ENCODE measurements at regions not wholly inside any gene's neighbourhood (a gene's known extent, or its start where the extent isn't known, plus 50 kb on each side); places are given as distances from the start of the nearest gene placed in this dataset.
"Not testable (repeated sequence)": the region's sequence is repeated elsewhere in the genome, so short reads cannot be mapped to it uniquely, and the experiment has no call there.

DNA sequence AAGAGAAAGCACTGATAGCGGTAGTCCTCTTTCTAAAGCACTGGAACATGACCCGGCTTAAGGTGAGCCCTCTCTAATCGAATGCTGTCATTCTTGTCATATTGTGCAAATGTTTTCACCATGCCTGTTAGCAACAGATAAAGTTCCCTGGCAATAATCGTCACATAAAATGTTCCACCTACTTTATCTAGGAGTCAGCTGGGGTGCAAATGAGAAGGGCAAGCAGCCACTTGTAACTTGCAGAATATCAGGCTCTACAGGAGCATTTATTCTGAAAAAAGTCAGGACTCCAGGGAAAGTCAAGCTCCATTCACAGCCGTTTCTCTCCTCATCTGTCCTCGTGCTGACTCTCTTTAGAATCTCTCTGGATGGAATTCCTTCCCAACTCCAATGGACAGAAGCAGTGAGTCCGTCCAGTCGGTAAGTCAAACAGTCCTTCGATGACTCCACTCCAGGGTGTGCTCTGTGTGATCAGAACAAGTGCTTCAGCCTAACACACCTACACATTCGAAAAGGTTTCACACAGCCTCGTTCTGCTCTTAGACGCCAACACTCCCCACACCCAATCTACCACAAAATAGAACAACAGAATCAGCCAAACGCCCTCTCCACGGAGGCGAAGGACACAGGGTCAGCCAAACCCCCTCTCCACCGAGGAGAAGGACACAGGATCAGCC, 101.7 kb upstream of the FRG1 start:
- no peaks in the 10 kb centered on the region for H3K27me3 ChIP-seq (ENCODE audit: control insufficient read depth, insufficient read depth, low read length)
- no peaks in the 10 kb centered on the region for H3K36me3 ChIP-seq (ENCODE audit: control insufficient read depth, insufficient read depth, low read length)
- 57% methylated on average over 14 of the region's 16 CpGs for WGBS (ENCODE audit: insufficient coverage)
- H3K4me3 ChIP-seq (ENCODE audit: low read length) = no peak overlapping the region
- no peak overlapping the region for H3K27ac ChIP-seq (ENCODE audit: low read length)
- H3K4me1 ChIP-seq (ENCODE audit: control insufficient read depth, insufficient read depth, low read length) = no peaks in the 10 kb centered on the region
- no peak for DNase-seq
- H3K9me3 ChIP-seq (replicated peaks; ENCODE audit: control insufficient read depth, low read depth, low read length) = peaks cover 3% of the 10 kb centered on the region

DNA sequence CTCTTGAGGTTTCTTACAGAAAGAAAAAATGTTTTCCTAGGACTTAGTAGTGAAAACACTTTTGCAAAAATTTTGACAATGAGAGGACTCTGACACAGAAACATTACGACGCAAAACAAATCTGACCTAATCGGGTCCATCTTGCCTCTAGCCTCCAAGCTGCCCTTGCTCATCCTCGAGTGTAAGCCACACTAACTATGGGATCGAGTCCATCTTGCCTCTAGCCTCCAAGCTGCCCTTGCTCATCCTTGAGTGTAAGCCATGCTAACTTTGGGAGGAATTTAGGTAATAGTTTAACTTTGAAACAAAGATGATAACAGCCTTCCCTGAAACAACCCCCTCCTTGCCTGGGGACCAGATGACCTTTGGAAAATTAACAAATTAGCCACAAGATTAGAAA, 100.3 kb upstream of the FRG1 start:
- H3K27ac ChIP-seq (ENCODE audit: low read length) = no peak overlapping the region
- no peak for DNase-seq
- H3K4me3 ChIP-seq (ENCODE audit: low read length) = no peak overlapping the region
- no peaks in the 10 kb centered on the region for H3K4me1 ChIP-seq (ENCODE audit: control insufficient read depth, insufficient read depth, low read length)
- peaks cover 3% of the 10 kb centered on the region for H3K9me3 ChIP-seq (replicated peaks; ENCODE audit: control insufficient read depth, low read depth, low read length)
- no peaks in the 10 kb centered on the region for H3K36me3 ChIP-seq (ENCODE audit: control insufficient read depth, insufficient read depth, low read length)
- H3K27me3 ChIP-seq (ENCODE audit: control insufficient read depth, insufficient read depth, low read length) = no peaks in the 10 kb centered on the region
- 83% methylated on average over 4 of the region's 5 CpGs for WGBS (ENCODE audit: insufficient coverage)

DNA sequence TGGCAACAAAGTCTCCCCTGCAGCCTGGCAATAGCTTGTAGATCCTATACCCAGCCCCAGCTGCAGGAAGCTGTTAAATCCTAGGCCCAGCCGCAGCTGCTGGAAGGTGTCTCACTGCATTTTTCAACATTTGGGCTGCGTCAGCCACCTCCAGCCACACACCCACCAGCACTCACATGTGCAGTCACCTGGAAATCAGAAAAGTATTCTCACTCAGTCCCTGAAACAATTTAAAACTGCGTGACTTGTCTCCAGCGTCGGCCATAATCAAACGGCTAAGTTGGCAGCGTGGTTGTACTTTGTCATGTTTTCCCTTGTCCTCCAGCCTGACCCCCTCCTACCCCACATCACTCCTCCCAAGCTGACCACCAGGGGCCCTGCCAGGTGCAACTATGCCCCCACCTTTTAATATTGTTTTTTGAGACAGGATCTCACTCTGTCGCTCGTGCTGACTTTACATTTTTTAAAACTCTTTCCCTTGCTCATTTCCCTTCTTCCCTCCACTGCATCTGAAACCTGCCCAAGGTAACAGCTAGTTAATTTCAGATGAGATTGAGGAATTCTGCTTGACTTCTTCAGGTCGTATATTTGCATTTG, 97.2 kb upstream of the FRG1 start:
- no peaks in the 10 kb centered on the region for H3K9me3 ChIP-seq (replicated peaks; ENCODE audit: control insufficient read depth, low read depth, low read length)
- no peaks in the 10 kb centered on the region for H3K4me1 ChIP-seq (ENCODE audit: control insufficient read depth, insufficient read depth, low read length)
- H3K27ac ChIP-seq (ENCODE audit: low read length) = no peak overlapping the region
- WGBS (ENCODE audit: insufficient coverage) = 53% methylated on average over 8 of the region's 10 CpGs
- no peaks in the 10 kb centered on the region for H3K27me3 ChIP-seq (ENCODE audit: control insufficient read depth, insufficient read depth, low read length)
- no peak overlapping the region for H3K4me3 ChIP-seq (ENCODE audit: low read length)
- no peak for DNase-seq
- no peaks in the 10 kb centered on the region for H3K36me3 ChIP-seq (ENCODE audit: control insufficient read depth, insufficient read depth, low read length)

DNA sequence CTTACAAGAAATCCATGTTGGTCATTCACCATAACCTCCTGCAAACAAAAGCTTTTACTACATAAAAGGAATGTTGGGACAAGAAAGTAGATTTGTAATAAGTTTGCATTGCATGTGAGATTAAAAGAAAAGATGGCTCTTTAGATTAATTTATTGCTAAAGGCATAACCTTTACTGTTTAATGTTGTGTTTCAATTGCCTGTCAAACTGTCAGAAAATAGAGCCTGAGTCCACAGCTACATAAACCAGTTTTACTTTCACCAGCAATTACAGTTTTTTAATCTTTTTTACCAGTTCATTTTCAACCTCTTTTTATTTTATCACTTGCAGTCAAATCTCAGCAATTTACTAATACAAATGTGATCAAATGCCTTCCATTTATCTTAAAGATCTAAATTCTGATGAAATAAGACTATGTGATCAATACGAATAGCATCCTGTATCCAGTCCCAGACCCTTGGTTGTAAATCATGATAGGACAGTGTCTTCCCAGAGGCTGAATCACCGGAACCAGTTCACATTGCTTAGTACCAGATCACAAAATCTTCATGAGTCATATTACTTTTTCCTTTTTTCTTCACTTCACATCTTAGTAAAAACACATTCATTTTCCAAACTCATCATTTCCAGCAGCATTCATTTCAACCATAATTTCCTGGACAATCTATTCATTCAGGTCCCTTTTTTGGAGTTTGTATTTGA, 95.4 kb upstream of the FRG1 start:
- no peaks in the 10 kb centered on the region for H3K36me3 ChIP-seq (ENCODE audit: control insufficient read depth, insufficient read depth, low read length)
- H3K27me3 ChIP-seq (ENCODE audit: control insufficient read depth, insufficient read depth, low read length) = no peaks in the 10 kb centered on the region
- H3K4me1 ChIP-seq (ENCODE audit: control insufficient read depth, insufficient read depth, low read length) = no peaks in the 10 kb centered on the region
- H3K4me3 ChIP-seq (ENCODE audit: low read length) = no peak overlapping the region
- H3K9me3 ChIP-seq (replicated peaks; ENCODE audit: control insufficient read depth, low read depth, low read length) = no peaks in the 10 kb centered on the region
- H3K27ac ChIP-seq (ENCODE audit: low read length) = no peak overlapping the region
- 76% methylated on average over 2 of the region's 2 CpGs for WGBS (ENCODE audit: insufficient coverage)
- no peak for DNase-seq

DNA sequence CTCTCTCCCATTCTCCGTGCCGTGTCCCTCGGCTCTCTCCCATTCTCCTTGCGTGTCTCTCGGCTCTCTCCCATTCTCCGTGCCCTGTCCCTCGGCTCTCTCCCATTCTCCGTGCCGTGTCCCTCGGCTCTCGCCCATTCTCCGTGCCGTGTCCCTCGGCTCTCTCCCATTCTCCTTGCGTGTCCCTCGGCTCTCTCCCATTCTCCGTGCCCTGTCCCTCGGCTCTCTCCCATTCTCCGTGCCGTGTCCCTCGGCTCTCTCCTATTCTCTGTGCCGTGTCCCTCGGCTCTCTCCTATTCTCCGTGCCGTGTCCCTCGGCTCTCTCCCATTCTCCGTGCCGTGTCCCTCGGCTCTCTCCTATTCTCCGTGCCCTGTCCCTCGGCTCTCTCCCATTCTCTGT, 94.6 kb upstream of the FRG1 start:
- H3K4me1 ChIP-seq (ENCODE audit: control insufficient read depth, insufficient read depth, low read length); H3K9me3 ChIP-seq (replicated peaks; ENCODE audit: control insufficient read depth, low read depth, low read length); DNase-seq; H3K4me3 ChIP-seq (ENCODE audit: low read length); H3K27ac ChIP-seq (ENCODE audit: low read length); H3K36me3 ChIP-seq (ENCODE audit: control insufficient read depth, insufficient read depth, low read length); H3K27me3 ChIP-seq (ENCODE audit: control insufficient read depth, insufficient read depth, low read length): not testable (repeated sequence)
- WGBS (ENCODE audit: insufficient coverage) = 91% methylated on average over 24 of the region's 31 CpGs

DNA sequence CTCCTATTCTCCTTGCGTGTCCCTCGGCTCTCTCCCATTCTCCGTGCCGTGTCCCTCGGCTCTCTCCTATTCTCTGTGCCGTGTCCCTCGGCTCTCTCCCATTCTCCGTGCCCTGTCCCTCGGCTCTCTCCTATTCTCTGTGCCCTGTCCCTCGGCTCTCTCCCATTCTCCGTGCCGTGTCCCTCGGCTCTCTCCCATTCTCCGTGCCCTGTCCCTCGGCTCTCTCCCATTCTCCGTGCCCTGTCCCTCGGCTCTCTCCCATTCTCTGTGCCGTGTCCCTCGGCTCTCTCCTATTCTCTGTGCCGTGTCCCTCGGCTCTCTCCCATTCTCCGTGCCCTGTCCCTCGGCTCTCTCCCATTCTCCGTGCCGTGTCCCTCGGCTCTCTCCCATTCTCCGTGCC, 94.1 kb upstream of the FRG1 start:
- not testable (repeated sequence) for DNase-seq

DNA sequence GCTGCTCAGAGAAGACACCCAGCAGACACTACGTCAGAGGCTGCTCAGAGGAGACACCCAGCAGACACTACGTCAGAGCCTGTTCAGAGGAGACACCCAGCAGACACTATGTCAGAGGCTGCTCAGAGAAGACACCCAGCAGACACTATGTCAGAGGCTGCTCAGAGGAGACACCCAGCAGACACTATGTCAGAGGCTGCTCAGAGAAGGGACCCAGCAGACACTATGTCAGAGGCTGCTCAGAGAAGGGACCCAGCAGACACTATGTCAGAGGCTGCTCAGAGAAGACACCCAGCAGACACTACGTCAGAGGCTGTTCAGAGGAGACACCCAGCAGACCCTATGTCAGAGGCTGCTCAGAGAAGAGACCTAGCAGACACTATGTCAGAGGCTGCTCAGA, 92.0 kb upstream of the FRG1 start:
- H3K27me3 ChIP-seq (ENCODE audit: control insufficient read depth, insufficient read depth, low read length); H3K4me3 ChIP-seq (ENCODE audit: low read length); H3K9me3 ChIP-seq (replicated peaks; ENCODE audit: control insufficient read depth, low read depth, low read length); H3K4me1 ChIP-seq (ENCODE audit: control insufficient read depth, insufficient read depth, low read length); H3K27ac ChIP-seq (ENCODE audit: low read length); DNase-seq; H3K36me3 ChIP-seq (ENCODE audit: control insufficient read depth, insufficient read depth, low read length): not testable (repeated sequence)
- WGBS (ENCODE audit: insufficient coverage) = 45% methylated on average over 3 of the region's 3 CpGs

More for the DNA sequence above, 94.1 kb upstream of the FRG1 start:
- not testable (repeated sequence) for H3K4me3 ChIP-seq (ENCODE audit: low read length); H3K9me3 ChIP-seq (replicated peaks; ENCODE audit: control insufficient read depth, low read depth, low read length); H3K27me3 ChIP-seq (ENCODE audit: control insufficient read depth, insufficient read depth, low read length); H3K27ac ChIP-seq (ENCODE audit: low read length); H3K4me1 ChIP-seq (ENCODE audit: control insufficient read depth, insufficient read depth, low read length); H3K36me3 ChIP-seq (ENCODE audit: control insufficient read depth, insufficient read depth, low read length)
- WGBS (ENCODE audit: insufficient coverage) = 87% methylated on average over 16 of the region's 27 CpGs

DNA sequence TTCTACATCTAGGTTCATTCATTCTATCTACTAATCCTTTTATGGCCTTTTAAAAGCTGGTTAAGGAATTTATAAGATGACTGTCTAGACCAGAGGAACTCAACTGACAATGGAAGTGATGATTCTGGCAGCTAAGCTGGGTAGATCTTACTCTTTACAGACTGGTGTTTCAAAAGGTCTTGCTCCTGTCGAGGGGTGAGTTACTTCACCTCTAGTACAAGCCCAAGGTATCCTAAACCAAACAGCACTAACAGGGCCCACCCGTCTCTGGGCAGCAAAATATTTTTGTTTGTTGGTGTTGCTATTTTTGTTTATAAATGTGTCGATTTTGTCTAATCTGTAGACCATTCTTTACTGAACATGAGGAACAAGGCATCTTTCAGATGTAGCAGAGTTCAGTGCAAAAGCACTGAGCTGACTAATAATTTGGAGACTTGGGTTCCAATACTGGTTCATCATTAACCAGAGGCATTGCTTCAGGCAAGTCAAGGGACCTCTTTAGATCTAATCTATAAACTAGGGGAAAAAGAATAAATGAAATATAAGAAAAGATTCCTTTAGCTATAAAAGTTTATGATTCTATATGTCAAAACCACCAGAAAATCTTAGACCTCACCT, 90.3 kb upstream of the FRG1 start:
- H3K9me3 ChIP-seq (replicated peaks; ENCODE audit: control insufficient read depth, low read depth, low read length) = peaks cover 3% of the 10 kb centered on the region
- no peak for DNase-seq
- no peaks in the 10 kb centered on the region for H3K36me3 ChIP-seq (ENCODE audit: control insufficient read depth, insufficient read depth, low read length)
- no peaks in the 10 kb centered on the region for H3K27me3 ChIP-seq (ENCODE audit: control insufficient read depth, insufficient read depth, low read length)
- H3K4me1 ChIP-seq (ENCODE audit: control insufficient read depth, insufficient read depth, low read length) = no peaks in the 10 kb centered on the region
- WGBS (ENCODE audit: insufficient coverage) = 83% methylated on average over 1 of the region's 3 CpGs
- no peak overlapping the region for H3K4me3 ChIP-seq (ENCODE audit: low read length)
- no peak overlapping the region for H3K27ac ChIP-seq (ENCODE audit: low read length)

DNA sequence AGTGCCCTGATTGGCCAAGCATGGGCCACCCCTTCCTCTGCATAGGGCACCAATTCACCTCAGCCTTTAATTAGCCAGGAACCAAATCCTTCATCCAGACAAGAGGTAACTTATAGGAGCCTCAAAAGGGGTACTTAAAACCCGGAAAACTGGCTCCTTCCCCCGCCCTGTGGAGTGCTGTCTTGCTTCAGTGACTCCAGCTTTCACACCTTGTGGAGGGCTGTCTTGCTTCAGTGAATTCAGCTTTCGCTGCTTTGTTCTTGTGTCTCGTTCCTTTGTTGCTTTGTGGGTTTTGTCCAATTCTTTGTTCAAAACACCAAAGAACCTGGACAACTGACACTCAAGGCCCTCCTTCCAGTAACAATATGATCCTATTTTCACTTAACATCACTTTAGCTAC, 82.2 kb upstream of the FRG1 start:
- Histone ChIP-seq H3K4me3 (ENCODE audit: low read length) (no peak overlapping the region), H3K9me3 (replicated peaks; ENCODE audit: control insufficient read depth, low read depth, low read length) (peaks cover 3% of the 10 kb centered on the region), H3K27me3 (ENCODE audit: control insufficient read depth, insufficient read depth, low read length) (no peaks in the 10 kb centered on the region), H3K36me3 (ENCODE audit: control insufficient read depth, insufficient read depth, low read length) (no peaks in the 10 kb centered on the region), H3K4me1 (ENCODE audit: control insufficient read depth, insufficient read depth, low read length) (no peaks in the 10 kb centered on the region), H3K27ac (ENCODE audit: low read length) (no peak overlapping the region)
- no peak for DNase-seq
- WGBS (ENCODE audit: insufficient coverage) = 57% methylated on average over 4 of the region's 4 CpGs

DNA sequence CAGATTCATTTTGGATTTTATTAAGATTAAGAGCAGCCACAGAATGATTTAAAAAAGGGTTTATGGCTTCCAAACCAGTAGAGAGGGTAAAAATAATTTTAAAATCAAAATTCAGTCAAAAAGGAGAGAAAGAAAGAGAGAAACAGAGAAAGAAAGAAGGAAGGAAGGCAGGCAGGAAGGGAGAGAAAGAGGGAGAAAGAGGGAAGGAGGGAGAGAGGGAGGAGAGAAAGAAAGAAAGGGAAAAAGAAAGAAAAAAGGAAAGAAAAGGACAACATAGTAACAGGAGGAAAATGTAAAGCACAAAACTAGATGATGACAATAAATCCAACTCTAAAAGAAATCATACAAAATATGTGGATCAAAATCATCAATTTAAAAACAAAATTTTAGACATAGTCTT, 79.6 kb upstream of the FRG1 start:
- no peak overlapping the region for H3K27ac ChIP-seq (ENCODE audit: low read length)
- DNase-seq = no peak
- H3K4me1 ChIP-seq (ENCODE audit: control insufficient read depth, insufficient read depth, low read length) = no peaks in the 10 kb centered on the region
- H3K27me3 ChIP-seq (ENCODE audit: control insufficient read depth, insufficient read depth, low read length) = no peaks in the 10 kb centered on the region
- no peak overlapping the region for H3K4me3 ChIP-seq (ENCODE audit: low read length)
- H3K36me3 ChIP-seq (ENCODE audit: control insufficient read depth, insufficient read depth, low read length) = no peaks in the 10 kb centered on the region
- no peaks in the 10 kb centered on the region for H3K9me3 ChIP-seq (replicated peaks; ENCODE audit: control insufficient read depth, low read depth, low read length)
